ENCODE measurements at regions not wholly inside any gene's neighbourhood (a gene's known extent, or its start where the extent isn't known, plus 50 kb on each side); places are given as distances from the start of the nearest gene placed in this dataset.
A peak's percentile ranks its signal among the peaks of the same experiment; 100 is the strongest.

DNA sequence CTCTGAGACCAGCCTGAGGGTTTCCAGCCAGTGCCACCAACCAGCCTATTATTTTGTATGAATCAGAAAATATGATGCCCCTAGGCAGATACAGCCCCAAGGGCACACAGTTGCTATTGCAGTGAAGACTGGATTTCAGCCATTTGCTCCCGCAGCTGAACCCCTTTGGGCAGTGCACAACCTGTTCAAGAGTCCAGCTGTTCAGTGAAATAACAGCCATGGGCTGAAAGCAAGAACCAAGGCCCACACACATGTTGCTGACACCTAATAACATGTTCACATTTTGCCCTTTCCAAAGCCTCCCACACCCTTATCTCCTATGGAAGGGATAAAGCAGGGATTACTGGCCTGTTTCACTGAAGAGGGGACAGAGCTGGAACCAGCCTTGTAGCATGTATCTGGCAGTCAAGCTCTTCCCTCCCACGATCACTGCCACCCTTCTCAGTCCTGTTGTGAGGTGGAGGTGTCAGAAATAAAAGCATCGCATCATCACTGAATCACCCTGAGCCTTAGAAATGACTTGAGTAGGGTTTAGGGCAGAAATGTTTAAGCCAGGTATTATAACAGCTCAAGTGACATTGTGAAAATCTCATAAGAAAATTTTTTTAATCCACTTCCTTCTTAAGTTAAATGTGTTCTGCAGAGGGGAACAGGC is 137.1 kb upstream of the FSTL4 start:
- TF ChIP-seq, protein P1, sequence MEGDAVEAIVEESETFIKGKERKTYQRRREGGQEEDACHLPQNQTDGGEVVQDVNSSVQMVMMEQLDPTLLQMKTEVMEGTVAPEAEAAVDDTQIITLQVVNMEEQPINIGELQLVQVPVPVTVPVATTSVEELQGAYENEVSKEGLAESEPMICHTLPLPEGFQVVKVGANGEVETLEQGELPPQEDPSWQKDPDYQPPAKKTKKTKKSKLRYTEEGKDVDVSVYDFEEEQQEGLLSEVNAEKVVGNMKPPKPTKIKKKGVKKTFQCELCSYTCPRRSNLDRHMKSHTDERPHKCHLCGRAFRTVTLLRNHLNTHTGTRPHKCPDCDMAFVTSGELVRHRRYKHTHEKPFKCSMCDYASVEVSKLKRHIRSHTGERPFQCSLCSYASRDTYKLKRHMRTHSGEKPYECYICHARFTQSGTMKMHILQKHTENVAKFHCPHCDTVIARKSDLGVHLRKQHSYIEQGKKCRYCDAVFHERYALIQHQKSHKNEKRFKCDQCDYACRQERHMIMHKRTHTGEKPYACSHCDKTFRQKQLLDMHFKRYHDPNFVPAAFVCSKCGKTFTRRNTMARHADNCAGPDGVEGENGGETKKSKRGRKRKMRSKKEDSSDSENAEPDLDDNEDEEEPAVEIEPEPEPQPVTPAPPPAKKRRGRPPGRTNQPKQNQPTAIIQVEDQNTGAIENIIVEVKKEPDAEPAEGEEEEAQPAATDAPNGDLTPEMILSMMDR (IDR thresholded peaks at IDR 0.05; ENCODE audit: insufficient read depth, low read depth, low read length, missing control alignments): no peak
- no peak overlapping the region for H3K4me3 ChIP-seq (ENCODE audit: low read length)
- peak; percentile 35 for DNase-seq (ENCODE audit: low read depth)

DNA sequence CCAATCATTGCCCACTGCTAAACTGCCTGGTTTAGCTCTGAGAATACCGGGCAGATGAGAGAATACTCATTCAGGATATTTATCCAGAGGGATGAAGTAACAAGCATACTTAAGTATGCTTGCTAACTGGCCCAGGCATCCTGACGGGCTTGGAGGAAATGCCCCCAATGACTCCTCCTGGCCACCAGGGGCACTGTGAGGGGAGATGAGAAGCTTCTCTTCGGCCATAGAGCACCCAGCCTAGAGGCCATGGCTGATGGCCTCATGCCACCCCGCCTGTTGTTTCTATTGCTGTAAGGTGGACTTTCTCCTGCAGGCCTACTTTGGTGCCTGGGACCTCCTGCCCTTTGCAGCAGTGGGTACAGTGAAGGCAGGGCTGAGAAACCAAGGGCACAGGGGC is 134.5 kb upstream of the FSTL4 start:
- DNase-seq (ENCODE audit: low read depth): no peak
- TF ChIP-seq, protein P1 (IDR thresholded peaks at IDR 0.05; ENCODE audit: insufficient read depth, low read depth, low read length, missing control alignments): no peak
- no peak overlapping the region for H3K4me3 ChIP-seq (ENCODE audit: low read length)

DNA sequence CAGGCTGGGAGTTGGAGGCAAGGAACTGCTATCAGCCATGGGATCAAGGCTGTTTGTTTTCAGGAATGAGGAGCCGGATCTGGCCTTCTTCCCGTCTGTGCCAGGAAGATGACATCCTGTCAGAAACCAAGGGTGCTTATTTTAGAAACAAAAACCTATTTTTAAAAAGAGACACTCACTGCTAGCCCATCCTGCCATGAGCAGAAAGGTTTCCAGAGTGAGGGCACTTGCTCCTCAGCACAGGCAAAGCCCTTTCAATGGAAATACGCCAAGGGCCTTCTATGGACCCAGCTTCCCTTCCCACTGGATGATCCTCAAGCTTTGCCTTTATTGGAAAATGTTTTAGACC is 132.6 kb upstream of the FSTL4 start:
- H3K4me3 ChIP-seq (ENCODE audit: low read length): no peak overlapping the region
- TF ChIP-seq, protein P1 (IDR thresholded peaks at IDR 0.05; ENCODE audit: insufficient read depth, low read depth, low read length, missing control alignments): no peak
- DNase-seq (ENCODE audit: low read depth): no peak

DNA sequence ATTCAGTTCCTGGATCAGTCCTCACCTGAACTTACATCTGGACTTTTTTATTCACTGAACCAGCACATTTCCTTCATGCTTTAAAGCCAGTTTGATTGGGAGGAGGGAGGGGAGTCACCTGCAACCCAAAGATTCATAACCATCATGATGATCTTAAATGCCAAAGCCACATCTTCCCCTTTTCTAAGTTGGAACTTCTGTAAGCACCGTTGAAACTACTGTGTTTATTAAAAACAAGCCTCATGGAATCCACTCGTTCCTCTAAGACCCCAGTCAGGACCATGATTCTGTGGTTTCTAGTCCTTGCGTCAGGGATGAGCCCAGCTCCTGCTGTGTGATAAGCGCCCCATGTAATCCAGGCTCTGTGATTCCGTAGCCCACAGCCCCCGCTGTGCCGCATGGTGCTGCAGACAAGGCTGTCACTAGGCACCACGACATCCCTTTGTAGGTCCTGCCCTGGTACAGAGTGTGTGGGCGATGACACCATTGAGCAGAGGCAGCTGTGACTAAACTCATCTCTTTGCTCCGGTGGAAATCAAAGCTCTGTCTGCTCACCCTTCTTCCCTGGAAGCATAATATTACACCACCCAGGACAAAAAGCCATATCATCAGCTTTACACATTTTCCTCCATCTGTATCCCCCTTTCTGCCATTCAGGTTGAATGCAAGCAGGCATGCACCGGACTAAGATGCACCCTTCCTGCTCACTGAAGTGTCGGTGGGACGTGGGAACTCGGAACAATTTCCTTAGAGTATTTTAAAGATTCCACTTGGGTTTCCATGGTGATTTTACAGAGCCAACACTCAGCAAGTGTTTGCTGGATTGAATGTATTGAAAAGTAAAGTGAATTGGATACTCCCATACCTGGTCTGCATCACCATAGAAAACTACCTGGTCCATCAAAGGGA is 132.0 kb upstream of the FSTL4 start:
- TF ChIP-seq, protein P1 (IDR thresholded peaks at IDR 0.05; ENCODE audit: insufficient read depth, low read depth, low read length, missing control alignments): no peak
- DNase-seq (ENCODE audit: low read depth): no peak
- H3K4me3 ChIP-seq (ENCODE audit: low read length): no peak overlapping the region

DNA sequence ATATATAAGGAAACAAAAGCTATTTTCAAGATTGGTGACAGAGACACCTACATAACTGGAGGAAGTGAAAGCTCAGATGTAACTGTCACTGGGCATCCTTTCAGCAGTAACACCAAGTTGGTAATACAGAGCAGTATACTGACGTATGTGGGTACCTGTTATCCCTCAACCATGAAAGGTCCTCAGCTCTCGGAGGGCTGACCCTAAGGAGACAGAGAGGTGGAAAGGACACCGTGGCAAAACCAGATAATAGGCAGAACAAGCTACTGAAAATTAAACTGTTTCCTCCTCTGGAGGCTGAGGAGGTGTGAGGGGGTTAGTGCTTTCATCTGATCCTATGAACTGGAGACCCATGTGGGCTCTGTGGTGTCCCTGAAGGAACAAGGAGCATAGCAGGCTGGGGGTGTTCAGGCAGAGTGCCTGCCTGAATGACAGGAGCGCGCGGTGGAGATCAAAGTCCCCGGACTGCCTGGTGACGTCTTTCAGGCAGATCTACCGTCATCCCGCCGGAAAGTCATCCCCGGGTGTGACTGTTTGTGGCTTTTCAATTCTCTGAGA is 130.2 kb upstream of the FSTL4 start:
- TF ChIP-seq, protein P1 (IDR thresholded peaks at IDR 0.05; ENCODE audit: insufficient read depth, low read depth, low read length, missing control alignments): no peak
- no peak for DNase-seq (ENCODE audit: low read depth)
- H3K4me3 ChIP-seq (ENCODE audit: low read length): no peak overlapping the region

DNA sequence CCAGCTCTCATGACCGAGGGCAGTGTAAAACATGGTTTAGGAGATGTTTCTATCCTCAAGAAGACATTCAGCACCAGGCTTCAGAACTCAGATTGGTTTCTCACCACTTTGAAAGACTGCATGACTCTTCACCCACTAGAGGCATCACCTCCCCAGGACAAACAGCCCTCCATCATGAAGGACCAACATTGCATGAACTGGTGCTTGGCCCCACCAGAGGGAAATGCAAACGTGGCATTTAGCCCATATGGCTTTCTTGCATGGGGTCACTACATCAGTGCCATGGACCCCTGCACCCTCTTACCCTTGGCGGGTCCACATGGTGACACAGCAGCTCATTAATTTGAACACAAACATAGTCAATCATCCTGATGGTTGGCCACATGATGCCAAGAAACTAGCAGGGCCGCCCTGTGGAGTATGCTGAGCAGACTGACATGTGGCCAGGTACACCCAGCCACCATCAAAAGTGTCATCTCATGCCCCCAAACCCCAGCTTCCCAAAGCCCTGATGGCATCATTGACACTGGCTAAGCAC is 129.5 kb upstream of the FSTL4 start:
- DNase-seq (ENCODE audit: low read depth): no peak
- TF ChIP-seq, protein P1 (IDR thresholded peaks at IDR 0.05; ENCODE audit: insufficient read depth, low read depth, low read length, missing control alignments): no peak
- H3K4me3 ChIP-seq (ENCODE audit: low read length): no peak overlapping the region
